A673 (cell line): ENCODE measurements at regions not wholly inside any gene's neighbourhood (a gene's known extent, or its start where the extent isn't known, plus 50 kb on each side); places are given as distances from the start of the nearest gene placed in this dataset.

Source experiments
- BruUV-seq: library from RNA; stranded (reverse); fragments of 400-500 nt; replicated peaks from 2 replicates; lab custom pipeline; 2021; lab: Mats Ljungman, UMichigan
- CTCF ChIA-PET: fragments of 300-600 bp; sonication (Branson Sonifier 250); formaldehyde crosslinking; loops from one replicate; lab custom pipeline; 2022; ENCODE audit warnings: antibody characterized with exemption; lab: Charles Lee
- POLR2A ChIA-PET: fragments of 300-600 bp; sonication (Branson Sonifier 250); formaldehyde crosslinking; loops from one replicate; lab custom pipeline; 2022; ENCODE audit warnings: antibody characterized with exemption; ENCODE audit not compliant: low non-redundant PET; lab: Charles Lee
- DNase-seq: peaks from one replicate; pipeline ENCODE4 v3.0.0-alpha.2; 2015; ENCODE audit warnings: low spot score
- H3K27ac ChIP-seq: fragments of 200-600 bp; sonication (generic); 2 replicates; pipeline ENCODE4 v1.5.1; 2016; ENCODE audit warnings: mixed run types, low read depth, mild to moderate bottlenecking, mixed read lengths, antibody characterized with exemption, low read length; ENCODE audit not compliant: poor library complexity, severe bottlenecking
- H3K27me3 ChIP-seq: fragments of 200-600 bp; sonication (generic); replicated peaks from 2 replicates; pipeline ENCODE4 v1.6.1; 2017; ENCODE audit warnings: mixed run types, low read depth, mild to moderate bottlenecking, mixed read lengths, antibody characterized with exemption, low read length; ENCODE audit not compliant: insufficient read depth, poor library complexity
- H3K36me3 ChIP-seq: fragments of 200-600 bp; sonication (generic); 2 replicates; pipeline ENCODE4 v1.6.1; 2016; ENCODE audit warnings: mixed run types, mild to moderate bottlenecking, mixed read lengths, antibody characterized with exemption, low read length; ENCODE audit not compliant: insufficient read depth, poor library complexity, severe bottlenecking
- H3K4me1 ChIP-seq: fragments of 200-600 bp; sonication (generic); 2 replicates; pipeline ENCODE4 v1.6.1; 2017; ENCODE audit warnings: mixed run types, mild to moderate bottlenecking, mixed read lengths, antibody characterized with exemption, low read length; ENCODE audit not compliant: insufficient read depth, poor library complexity, severe bottlenecking
- H3K4me3 ChIP-seq: fragments of 200-600 bp; sonication (generic); 2 replicates; pipeline ENCODE4 v1.5.1; 2016; ENCODE audit warnings: low read depth, mixed run types, mild to moderate bottlenecking, mixed read lengths, low read length; ENCODE audit not compliant: poor library complexity, severe bottlenecking
- H3K9me3 ChIP-seq: fragments of 200-600 bp; sonication (generic); 2 replicates; pipeline ENCODE4 v1.6.1; 2016; ENCODE audit warnings: mixed run types, low read depth, mild to moderate bottlenecking, mixed read lengths, antibody characterized with exemption, low read length; ENCODE audit not compliant: poor library complexity, severe bottlenecking
- EZH2 ChIP-seq: fragments of 200-600 bp; sonication (generic); IDR thresholded peaks from 2 replicates; pipeline ENCODE4 v1.6.1; 2017; ENCODE audit warnings: borderline replicate concordance, low read depth, mild to moderate bottlenecking, mixed read lengths, antibody characterized with exemption, low read length; ENCODE audit not compliant: poor library complexity, severe bottlenecking
- intact Hi-C: fragments of 100-400 bp; cut with micrococcal nuclease; formaldehyde crosslinking; loops from one replicate; pipeline ENCODE4 v1.10.0; 2022; ENCODE audit not compliant: unreplicated experiment
- TF ChIP-seq, protein P1 (sequence below): fragments of 300-800, 200-600 bp; sonication (generic); conservative IDR thresholded peaks from 2 replicates; pipeline ENCODE4 v1.5.1; 2017; ENCODE audit warnings: low read depth, mild to moderate bottlenecking, antibody characterized with exemption, low read length, moderate library complexity, mixed read lengths

DNA sequence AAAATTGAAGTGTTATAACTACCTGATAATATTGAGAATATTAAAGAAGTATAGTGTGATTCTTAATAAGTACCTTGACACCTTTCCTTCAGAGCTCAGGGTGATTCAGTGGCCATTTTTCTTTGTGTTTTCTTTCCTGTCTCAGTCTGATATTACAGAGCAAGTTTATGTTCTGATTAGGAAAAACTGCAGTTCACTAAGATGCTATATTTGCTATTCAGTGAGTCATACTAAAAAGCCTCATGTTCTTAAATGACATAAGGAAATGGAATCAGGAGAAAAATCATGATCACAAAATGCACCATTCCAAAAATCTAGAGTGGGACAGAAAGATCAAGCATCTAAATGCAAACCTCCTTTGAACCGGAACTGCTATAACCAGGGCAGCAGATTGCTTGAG, 390.6 kb upstream of the ATP2B1 start:
- peak; percentile 21 for DNase-seq
- Histone ChIP-seq H3K9me3 (no peaks in the 10 kb centered on the region), H3K27ac (no peak overlapping the region), H3K4me1 (peaks cover 54% of the 10 kb centered on the region), H3K27me3 (no peaks in the 10 kb centered on the region), H3K4me3 (no peak overlapping the region), H3K36me3 (no peaks in the 10 kb centered on the region)
- intact Hi-C loops = no loop called here
- CTCF ChIA-PET = no interaction called here
- TF ChIP-seq, protein P1, sequence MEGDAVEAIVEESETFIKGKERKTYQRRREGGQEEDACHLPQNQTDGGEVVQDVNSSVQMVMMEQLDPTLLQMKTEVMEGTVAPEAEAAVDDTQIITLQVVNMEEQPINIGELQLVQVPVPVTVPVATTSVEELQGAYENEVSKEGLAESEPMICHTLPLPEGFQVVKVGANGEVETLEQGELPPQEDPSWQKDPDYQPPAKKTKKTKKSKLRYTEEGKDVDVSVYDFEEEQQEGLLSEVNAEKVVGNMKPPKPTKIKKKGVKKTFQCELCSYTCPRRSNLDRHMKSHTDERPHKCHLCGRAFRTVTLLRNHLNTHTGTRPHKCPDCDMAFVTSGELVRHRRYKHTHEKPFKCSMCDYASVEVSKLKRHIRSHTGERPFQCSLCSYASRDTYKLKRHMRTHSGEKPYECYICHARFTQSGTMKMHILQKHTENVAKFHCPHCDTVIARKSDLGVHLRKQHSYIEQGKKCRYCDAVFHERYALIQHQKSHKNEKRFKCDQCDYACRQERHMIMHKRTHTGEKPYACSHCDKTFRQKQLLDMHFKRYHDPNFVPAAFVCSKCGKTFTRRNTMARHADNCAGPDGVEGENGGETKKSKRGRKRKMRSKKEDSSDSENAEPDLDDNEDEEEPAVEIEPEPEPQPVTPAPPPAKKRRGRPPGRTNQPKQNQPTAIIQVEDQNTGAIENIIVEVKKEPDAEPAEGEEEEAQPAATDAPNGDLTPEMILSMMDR = no peak
- no peak for TF ChIP-seq EZH2
- POLR2A ChIA-PET = no interaction called here
- no TSS peak for BruUV-seq

DNA sequence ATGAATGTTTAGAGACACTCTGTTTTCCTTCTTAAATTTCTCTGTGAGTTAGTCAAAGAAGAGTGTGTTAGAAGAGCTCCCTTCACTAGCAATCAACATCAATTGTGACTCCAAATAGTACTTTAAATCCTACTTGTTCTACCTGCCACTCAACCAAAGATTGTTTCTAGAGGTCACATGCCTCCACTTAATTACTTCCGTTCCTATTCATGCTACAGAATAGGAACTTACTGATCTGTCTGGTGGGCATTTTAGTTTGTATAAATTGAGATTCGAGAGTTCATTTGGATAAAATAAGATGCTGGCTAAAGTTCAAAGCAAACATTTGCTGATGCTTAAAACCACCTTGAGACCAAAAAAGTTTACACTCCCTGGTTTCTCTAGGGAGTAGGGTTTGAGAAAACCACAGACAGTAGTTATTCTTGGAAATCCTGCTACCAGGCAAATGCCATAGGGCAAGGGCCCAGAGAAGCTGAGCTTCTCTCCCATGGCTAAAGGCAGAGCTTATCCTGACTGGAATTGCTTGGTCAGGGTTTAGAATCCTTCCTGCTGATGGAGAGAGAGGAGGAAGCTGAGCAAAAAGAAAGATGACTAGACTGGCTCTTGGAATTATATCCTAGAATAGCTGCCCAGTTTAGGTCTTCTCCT, 389.6 kb upstream of the ATP2B1 start:
- H3K27me3 ChIP-seq = no peaks in the 10 kb centered on the region
- no peak overlapping the region for H3K27ac ChIP-seq
- DNase-seq = peak; percentile 56
- no peaks in the 10 kb centered on the region for H3K36me3 ChIP-seq
- H3K4me3 ChIP-seq = no peak overlapping the region
- intact Hi-C loops = no loop called here
- ChIA-PET CTCF (no interaction called here), POLR2A (no interaction called here)
- TF ChIP-seq EZH2 = no peak
- TF ChIP-seq, protein P1 = no peak
- H3K4me1 ChIP-seq = peaks cover 52% of the 10 kb centered on the region
- H3K9me3 ChIP-seq = no peaks in the 10 kb centered on the region
- BruUV-seq = no TSS peak

DNA sequence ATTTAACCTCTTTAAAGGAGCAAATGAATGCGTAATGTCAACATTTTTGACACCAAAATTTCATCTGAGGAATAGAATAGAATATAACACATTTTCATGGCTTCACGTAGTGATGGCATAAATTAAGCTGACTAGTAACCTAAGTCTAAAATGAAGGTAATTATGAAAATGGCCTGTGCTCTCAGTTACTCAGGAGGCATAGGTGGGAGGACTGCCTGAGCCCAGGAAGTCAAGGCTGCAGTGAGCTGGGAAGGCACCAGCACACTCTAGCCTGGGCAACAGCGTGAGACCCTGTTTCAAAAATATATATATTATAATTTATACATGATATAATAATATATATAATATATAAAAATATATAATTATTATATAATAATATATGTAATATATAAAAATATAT, 383.2 kb upstream of the ATP2B1 start:
- no peaks in the 10 kb centered on the region for H3K9me3 ChIP-seq
- CTCF ChIA-PET = no interaction called here
- intact Hi-C loops = no loop called here
- peaks cover 20% of the 10 kb centered on the region for H3K4me1 ChIP-seq
- no peaks in the 10 kb centered on the region for H3K36me3 ChIP-seq
- peak overlapping the region; percentile 79 for H3K27ac ChIP-seq
- no peak for DNase-seq
- BruUV-seq = no TSS peak
- POLR2A ChIA-PET = no interaction called here
- no peaks in the 10 kb centered on the region for H3K27me3 ChIP-seq
- TF ChIP-seq, protein P1 = no peak
- TF ChIP-seq EZH2 = no peak
- no peak overlapping the region for H3K4me3 ChIP-seq
